B cell (primary cell): ENCODE measurements at regions not wholly inside any gene's neighbourhood (a gene's known extent, or its start where the extent isn't known, plus 50 kb on each side); places are given as distances from the start of the nearest gene placed in this dataset.

ENCODE experiments used
- CTCF ChIP-seq: fragments of 200-600 bp; IDR thresholded peaks from one replicate; pipeline ENCODE4 v1.8.0; 2022; ENCODE audit warnings: antibody characterized with exemption, mild to moderate bottlenecking
- EZH2 ChIP-seq: IDR thresholded peaks from 2 replicates; pipeline ENCODE4 v1.6.1; 2012; ENCODE audit warnings: borderline replicate concordance, low read depth, mild to moderate bottlenecking, moderate library complexity, low read length; ENCODE audit not compliant: insufficient read depth, poor library complexity, severe bottlenecking

GRCh38 chrX:39576041-39576872, 521.5 kb downstream of the BCOR start:
- TF ChIP-seq CTCF (no peak), EZH2 (no peak)
